CD4-positive, alpha-beta T cell treated with Interleukin-6 at 100 ng/mL for 8 hours (primary cell): ENCODE measurements at regions not wholly inside any gene's neighbourhood (a gene's known extent, or its start where the extent isn't known, plus 50 kb on each side); places are given as distances from the start of the nearest gene placed in this dataset.
"Not testable (repeated sequence)": the region's sequence is repeated elsewhere in the genome, so short reads cannot be mapped to it uniquely, and the experiment has no call there.

Experiments
- DNase-seq: peaks from one replicate; pipeline ENCODE4 v3.0.0-alpha.2; 2020; ENCODE audit warnings: mixed read lengths, low spot score

GRCh38 chr6:144653885-144654505, 368.9 kb downstream of the UTRN start:
- DNase-seq: peak; percentile 14

DNA sequence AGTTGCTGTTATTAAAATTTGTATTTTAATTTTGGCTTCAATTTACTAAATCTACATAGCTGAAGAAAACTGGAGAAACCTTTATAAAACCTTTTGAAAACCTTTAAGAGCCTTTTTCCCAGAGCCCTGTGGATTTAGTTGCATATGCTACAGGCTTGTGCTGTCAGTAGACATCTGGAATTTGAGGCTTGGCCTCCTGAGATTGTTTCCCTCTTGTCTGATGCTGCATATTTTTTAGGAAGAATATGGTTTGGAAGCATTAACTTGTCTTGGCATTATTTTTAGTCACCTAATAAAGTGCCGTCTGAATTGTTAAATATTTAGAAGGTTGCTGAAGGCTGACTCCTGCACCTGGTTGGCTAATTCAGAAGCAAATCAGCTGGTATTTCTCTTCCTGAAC, 369.4 kb downstream of the UTRN start:
- DNase-seq: no peak

DNA sequence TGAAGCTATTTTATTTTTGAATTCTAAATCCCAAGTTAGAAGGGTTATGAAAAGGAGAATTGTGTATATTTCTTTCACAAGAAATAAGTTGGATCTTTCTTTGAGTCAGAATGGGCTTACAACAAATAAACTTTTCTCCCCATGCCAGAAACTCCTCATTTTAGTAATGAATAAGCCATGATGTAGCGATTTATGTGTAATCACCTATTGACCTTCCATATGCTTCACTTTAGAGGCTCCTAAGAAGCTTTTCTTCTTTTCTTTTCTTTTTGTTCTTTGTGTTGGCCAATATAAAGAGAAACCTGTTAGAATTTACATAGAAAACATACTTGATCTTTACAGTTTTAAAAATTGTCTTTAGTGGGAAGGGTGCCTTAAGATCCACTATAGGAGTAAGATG, 370.2 kb downstream of the UTRN start:
- no peak for DNase-seq

GRCh38 chr6:144657691-144658090, 372.6 kb downstream of the UTRN start:
- no peak for DNase-seq

DNA sequence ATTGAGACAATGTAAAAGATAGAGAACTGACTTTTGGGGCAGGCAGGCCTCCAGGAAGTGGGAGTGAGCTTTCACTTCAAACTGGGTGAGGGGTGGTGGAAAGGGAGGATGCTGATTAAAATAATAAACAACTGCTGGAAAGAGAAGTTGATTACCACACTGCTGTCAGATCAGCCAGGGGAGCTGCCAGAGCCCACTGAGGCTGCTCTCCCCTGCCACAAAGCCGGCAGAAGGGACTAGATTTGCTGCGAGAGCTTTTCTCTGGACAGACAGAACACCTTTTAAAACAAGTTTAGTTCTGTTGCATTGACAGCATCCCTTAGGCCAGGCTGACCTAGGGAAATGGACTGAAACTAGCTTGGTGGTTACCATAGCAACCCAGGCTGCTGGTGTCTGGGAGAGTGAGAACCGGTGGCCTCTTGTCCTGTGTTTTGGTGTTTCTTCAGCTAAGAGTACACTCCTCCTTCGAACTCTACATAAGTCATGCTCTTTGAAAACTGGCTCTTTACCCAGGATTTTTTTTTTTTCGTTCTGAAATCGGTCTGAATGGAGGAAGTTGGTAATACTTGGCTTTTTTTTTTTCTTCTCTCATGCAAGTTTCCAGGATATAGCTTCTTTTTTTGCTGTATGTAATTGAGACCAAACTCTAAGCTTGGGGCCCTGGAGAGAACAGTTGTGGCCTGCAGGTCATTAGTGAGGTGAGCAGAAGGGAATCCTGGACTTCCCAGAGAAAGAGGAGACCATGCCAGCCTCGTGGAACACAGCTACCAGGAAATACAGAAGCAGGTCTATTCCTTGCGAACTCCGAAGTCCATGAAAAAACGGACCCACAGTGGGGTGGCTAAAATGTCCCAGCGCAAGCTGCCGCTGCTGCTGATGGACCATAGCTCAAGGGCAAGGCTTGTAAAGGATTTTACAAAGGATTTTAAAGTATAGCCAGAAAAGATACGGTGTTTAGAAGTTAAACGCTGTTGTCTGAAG, 374.4 kb downstream of the UTRN start:
- peak; percentile 6 for DNase-seq

DNA sequence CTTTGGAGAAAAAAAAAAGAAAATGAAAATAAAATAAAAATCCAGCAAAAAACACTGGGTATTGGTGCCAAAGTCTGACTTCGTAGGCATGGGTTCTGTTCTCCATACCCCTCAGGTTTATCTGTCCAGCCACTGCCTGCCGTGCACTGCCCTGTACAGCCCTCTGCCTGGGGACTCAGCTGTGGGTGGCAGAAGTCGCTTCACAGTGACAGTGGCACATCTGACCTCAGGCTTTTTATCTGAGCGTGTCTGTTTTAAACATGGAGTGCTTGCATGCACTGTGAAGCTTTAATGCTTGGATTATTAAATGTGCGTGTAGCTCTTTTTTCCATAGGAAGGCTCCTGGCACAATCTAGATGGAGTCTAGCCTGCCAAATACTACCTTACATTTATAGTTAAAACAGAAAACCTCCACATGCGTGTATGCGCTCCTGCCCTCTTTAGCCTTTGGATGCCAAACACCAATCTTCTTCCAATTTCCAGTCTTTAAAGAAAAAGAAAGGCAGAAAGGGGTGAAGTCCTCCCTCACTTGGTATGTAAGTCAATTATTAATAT, 375.5 kb downstream of the UTRN start:
- no peak for DNase-seq

GRCh38 chr6:144661116-144661806, 376.1 kb downstream of the UTRN start:
- no peak for DNase-seq

GRCh38 chr6:144662812-144663365, 377.8 kb downstream of the UTRN start:
- no peak for DNase-seq

DNA sequence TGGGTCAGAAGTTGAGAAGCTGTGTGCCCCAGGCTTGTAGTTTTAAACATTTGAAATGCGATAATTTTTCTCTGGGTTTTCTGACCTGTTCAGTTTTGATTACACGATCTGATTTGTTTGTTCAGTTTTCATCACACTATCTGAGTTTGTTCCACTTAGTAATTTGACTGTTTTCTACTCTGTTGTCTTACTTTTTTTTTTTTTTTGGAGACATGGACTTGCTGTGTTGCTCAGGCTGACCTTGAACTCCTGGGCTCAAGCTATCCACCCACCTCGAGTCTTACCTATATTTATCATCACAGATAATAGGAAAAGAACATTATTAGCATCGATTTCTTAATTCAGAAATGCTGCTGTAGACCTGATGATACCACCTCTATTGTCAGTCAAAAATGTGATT, 379.1 kb downstream of the UTRN start:
- DNase-seq: no peak

DNA sequence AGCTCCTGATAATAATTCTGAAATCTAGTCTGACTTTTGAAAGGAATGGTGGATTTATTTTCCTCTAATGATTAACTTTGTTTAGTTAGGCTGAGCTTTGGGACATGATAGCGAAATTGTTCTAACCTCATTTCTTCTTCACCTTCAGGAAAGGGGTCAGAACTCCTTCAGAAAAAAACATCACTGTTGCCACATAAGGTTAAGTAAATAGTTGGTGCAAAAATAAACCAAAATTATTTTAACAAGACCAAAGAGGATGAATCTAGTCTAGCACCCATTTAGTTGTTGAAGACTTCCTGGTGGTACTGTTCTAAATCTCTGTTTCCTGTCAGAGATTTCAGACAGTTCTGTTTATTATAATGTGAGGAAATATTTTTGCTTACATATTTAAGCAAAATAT, 379.8 kb downstream of the UTRN start:
- no peak for DNase-seq

GRCh38 chr6:144665932-144666450, 380.9 kb downstream of the UTRN start:
- DNase-seq: no peak

GRCh38 chr6:144666781-144667180, 381.6 kb downstream of the UTRN start:
- no peak for DNase-seq

- no peak for DNase-seq
Measured at GRCh38 chr6:144667532-144668503, 382.7 kb downstream of the UTRN start.

- not testable (repeated sequence) for DNase-seq
Measured at GRCh38 chr6:144670259-144670658, 385.1 kb downstream of the UTRN start.

DNA sequence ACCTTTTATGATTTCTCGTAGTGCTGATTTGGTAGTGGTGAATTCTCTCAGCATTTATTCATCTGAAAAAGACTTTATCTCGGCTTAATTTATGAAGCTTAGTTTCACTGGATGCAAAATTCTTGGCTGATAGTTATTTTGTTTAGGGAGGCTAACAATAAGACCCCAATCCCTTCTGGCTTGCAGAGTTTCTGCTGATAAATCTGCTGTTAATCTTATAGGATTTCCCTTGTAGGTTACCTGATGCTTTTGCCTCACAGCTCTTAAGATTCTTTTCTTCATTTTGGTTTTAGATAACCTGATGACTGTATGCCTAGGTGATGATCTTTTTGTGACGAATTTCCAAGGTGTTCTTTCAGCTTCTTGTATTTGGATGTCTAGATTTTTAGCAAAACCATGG, 388.7 kb downstream of the UTRN start:
- no peak for DNase-seq

DNA sequence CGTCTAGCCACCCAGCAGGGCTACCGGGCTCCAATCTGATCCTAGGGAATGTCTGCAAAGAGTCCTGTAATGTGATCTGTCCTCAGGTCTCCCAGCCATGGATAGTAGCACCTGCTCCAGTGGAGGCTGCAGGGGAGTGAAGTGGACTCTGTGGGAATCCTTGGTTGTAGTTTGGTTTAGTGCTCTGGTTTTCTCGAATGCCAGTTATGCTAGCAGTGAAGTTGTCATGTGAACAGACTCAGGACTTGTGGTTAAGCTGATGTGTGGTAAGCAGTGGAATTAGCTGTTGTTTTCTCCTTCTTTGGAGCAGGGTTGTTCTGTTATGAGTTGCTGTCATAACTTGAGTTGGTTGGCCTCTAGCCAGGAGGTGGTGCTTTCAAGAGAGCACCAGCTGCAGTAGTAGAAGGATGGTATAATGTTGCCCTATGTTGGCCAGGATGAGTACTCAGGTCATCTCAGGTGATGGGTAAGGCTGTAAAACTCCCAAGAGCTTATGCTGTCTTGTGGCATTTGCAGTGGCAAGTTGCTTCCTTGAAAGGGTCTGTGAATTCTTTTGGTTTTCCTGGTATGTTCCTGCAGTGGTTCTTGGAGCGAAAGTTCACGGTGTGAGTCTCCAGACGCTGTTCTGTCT, 390.2 kb downstream of the UTRN start:
- DNase-seq: peak; percentile 17

- not testable (repeated sequence) for DNase-seq
Measured at GRCh38 chr6:144676310-144676709, 391.2 kb downstream of the UTRN start.

GRCh38 chr6:144677263-144677662, 392.1 kb downstream of the UTRN start:
- DNase-seq: not testable (repeated sequence)

DNA sequence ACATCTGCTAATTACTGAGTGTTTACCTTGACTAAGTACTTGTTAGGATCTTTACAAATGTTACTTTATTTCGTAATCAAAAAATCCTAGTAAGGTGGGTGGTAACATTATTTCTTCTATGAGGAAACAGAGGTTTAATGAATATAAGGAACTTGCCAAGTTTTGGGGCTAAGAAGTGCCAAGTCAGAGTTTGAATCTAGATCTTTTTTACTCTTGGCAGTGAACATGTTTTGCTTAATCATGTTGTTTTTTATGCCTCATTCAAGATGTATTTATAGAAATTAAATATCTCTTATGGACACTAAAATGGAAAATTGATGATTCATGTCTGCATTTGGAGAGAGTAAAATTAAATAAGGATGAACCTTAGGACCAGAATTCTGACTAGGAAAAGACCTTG, 393.7 kb downstream of the UTRN start:
- DNase-seq: no peak

- no peak for DNase-seq
Measured at GRCh38 chr6:144681334-144681733, 396.2 kb downstream of the UTRN start.
